Neural progenitor cell (in vitro differentiated cells): ENCODE measurements at regions not wholly inside any gene's neighbourhood (a gene's known extent, or its start where the extent isn't known, plus 50 kb on each side); places are given as distances from the start of the nearest gene placed in this dataset.

Experiments used
- DNase-seq: peaks from one replicate; pipeline ENCODE4 v3.0.0-alpha.2; 2016; ENCODE audit warnings: low spot score
- H2AFZ ChIP-seq: fragments of 200-600 bp; sonication (generic); replicated peaks from 2 replicates; pipeline ENCODE4 v1.6.1; 2016; ENCODE audit warnings: antibody characterized with exemption
- H3F3A ChIP-seq: fragments of 200-600 bp; sonication (generic); 2 replicates; pipeline ENCODE4 v1.6.1; 2016; ENCODE audit warnings: antibody characterized with exemption, low read depth
- H3K27ac ChIP-seq: fragments of 200-600 bp; sonication (generic); 2 replicates; pipeline ENCODE4 v1.5.1; 2016; ENCODE audit warnings: mild to moderate bottlenecking
- H3K27me3 ChIP-seq: fragments of 200-600 bp; sonication (generic); 2 replicates; pipeline ENCODE4 v1.6.1; 2016; ENCODE audit warnings: mild to moderate bottlenecking, moderate library complexity
- H3K36me3 ChIP-seq: fragments of 200-600 bp; sonication (generic); 2 replicates; pipeline ENCODE4 v1.5.1; 2016
- H3K4me1 ChIP-seq: fragments of 200-600 bp; sonication (generic); 2 replicates; pipeline ENCODE4 v1.6.1; 2016; ENCODE audit warnings: mixed run types
- H3K4me2 ChIP-seq: fragments of 200-600 bp; sonication (generic); 2 replicates; pipeline ENCODE4 v1.6.1; 2016
- H3K4me3 ChIP-seq: fragments of 200-600 bp; sonication (generic); 2 replicates; pipeline ENCODE4 v1.5.1; 2016
- H3K79me2 ChIP-seq: fragments of 200-600 bp; sonication (generic); 2 replicates; pipeline ENCODE4 v1.6.1; 2016; ENCODE audit warnings: low read depth
- H3K9ac ChIP-seq: fragments of 200-600 bp; sonication (generic); 2 replicates; pipeline ENCODE4 v1.6.1; 2016
- H3K9me3 ChIP-seq: fragments of 200-600 bp; sonication (generic); 2 replicates; pipeline ENCODE4 v1.5.1; 2016; ENCODE audit warnings: low read depth
- H4K20me1 ChIP-seq: fragments of 200-600 bp; sonication (generic); 2 replicates; pipeline ENCODE4 v1.6.1; 2016; ENCODE audit warnings: low read depth
- H3K27ac Mint-ChIP-seq: 3 replicates; pipeline ENCODE4 v1.8.0; 2021; ENCODE audit warnings: mixed read lengths
- H3K27me3 Mint-ChIP-seq: 2 replicates; pipeline ENCODE4 v1.8.0; 2022; ENCODE audit warnings: low read depth, mild to moderate bottlenecking, inconsistent platforms, moderate library complexity, mixed read lengths; ENCODE audit not compliant: insufficient read depth
- H3K36me3 Mint-ChIP-seq: 3 replicates; pipeline ENCODE4 v1.8.0; 2021; ENCODE audit warnings: mixed read lengths
- H3K4me1 Mint-ChIP-seq: 3 replicates; pipeline ENCODE4 v1.8.0; 2021; ENCODE audit warnings: mixed read lengths
- H3K4me3 Mint-ChIP-seq: 3 replicates; pipeline ENCODE4 v1.8.0; 2021; ENCODE audit warnings: mild to moderate bottlenecking, moderate library complexity, mixed read lengths
- H3K9me3 Mint-ChIP-seq: 3 replicates; pipeline ENCODE4 v1.8.0; 2020; ENCODE audit warnings: mixed read lengths
- CTCF ChIP-seq: fragments of 200-600 bp; sonication (generic); IDR thresholded peaks from 2 replicates; pipeline ENCODE4 v1.5.1; 2017; ENCODE audit warnings: antibody characterized with exemption, mild to moderate bottlenecking
- EZH2 ChIP-seq: fragments of 200-600 bp; sonication (generic); IDR thresholded peaks from 2 replicates; pipeline ENCODE4 v1.6.1; 2017; ENCODE audit warnings: antibody characterized with exemption, mild to moderate bottlenecking, moderate library complexity
- EZH2phosphoT487 ChIP-seq: fragments of 200-600 bp; sonication (generic); IDR thresholded peaks from 2 replicates; pipeline ENCODE4 v1.6.1; 2017; ENCODE audit warnings: antibody characterized with exemption

GRCh38 chr2:64393383-64394010, 60.5 kb upstream of the LGALSL start:
- no peak overlapping the region for H3K4me2 ChIP-seq
- Mint-ChIP-seq H3K4me1 (peaks cover 3% of the 10 kb centered on the region), H3K9me3 (peaks cover 21% of the 10 kb centered on the region), H3K27ac (no peak overlapping the region), H3K27me3 (peaks cover 2% of the 10 kb centered on the region), H3K4me3 (no peak overlapping the region), H3K36me3 (peaks cover 2% of the 10 kb centered on the region)
- H3K4me1 ChIP-seq = peaks cover 4% of the 10 kb centered on the region
- no peaks in the 10 kb centered on the region for H3K79me2 ChIP-seq
- DNase-seq = no peak
- no peak overlapping the region for H3K4me3 ChIP-seq
- H2AFZ ChIP-seq = no peak overlapping the region
- no peak overlapping the region for H3K9ac ChIP-seq
- no peak overlapping the region for H3K27ac ChIP-seq
- TF ChIP-seq EZH2phosphoT487 (no peak), EZH2 (no peak), CTCF (no peak)
- no peaks in the 10 kb centered on the region for H3F3A ChIP-seq
- no peaks in the 10 kb centered on the region for H4K20me1 ChIP-seq
- no peaks in the 10 kb centered on the region for H3K27me3 ChIP-seq
- H3K9me3 ChIP-seq = peaks cover 7% of the 10 kb centered on the region
- peaks cover 6% of the 10 kb centered on the region for H3K36me3 ChIP-seq

GRCh38 chr2:64394153-64394552, 59.8 kb upstream of the LGALSL start:
- peaks cover 6% of the 10 kb centered on the region for H3K36me3 ChIP-seq
- H3K9me3 Mint-ChIP-seq = peaks cover 19% of the 10 kb centered on the region
- TF ChIP-seq EZH2 (no peak), CTCF (no peak), EZH2phosphoT487 (no peak)
- no peaks in the 10 kb centered on the region for H3K27me3 ChIP-seq
- no peak overlapping the region for H3K27ac ChIP-seq
- H4K20me1 ChIP-seq = no peaks in the 10 kb centered on the region
- DNase-seq = no peak
- peaks cover 2% of the 10 kb centered on the region for H3K36me3 Mint-ChIP-seq
- no peak overlapping the region for H3K4me3 Mint-ChIP-seq
- peaks cover 7% of the 10 kb centered on the region for H3K9me3 ChIP-seq
- no peak overlapping the region for H3K4me3 ChIP-seq
- H3F3A ChIP-seq = no peaks in the 10 kb centered on the region
- no peak overlapping the region for H3K9ac ChIP-seq
- H3K4me2 ChIP-seq = no peak overlapping the region
- no peak overlapping the region for H2AFZ ChIP-seq
- no peak overlapping the region for H3K27ac Mint-ChIP-seq
- H3K79me2 ChIP-seq = no peaks in the 10 kb centered on the region
- peaks cover 6% of the 10 kb centered on the region for H3K4me1 Mint-ChIP-seq
- H3K27me3 Mint-ChIP-seq = peaks cover 2% of the 10 kb centered on the region
- H3K4me1 ChIP-seq = peaks cover 4% of the 10 kb centered on the region

- Mint-ChIP-seq H3K4me1 (peaks cover 24% of the 10 kb centered on the region), H3K9me3 (peaks cover 9% of the 10 kb centered on the region), H3K27me3 (peaks cover 7% of the 10 kb centered on the region), H3K27ac (peak overlapping the region; percentile 58), H3K4me3 (no peak overlapping the region), H3K36me3 (peaks cover 2% of the 10 kb centered on the region)
- Histone ChIP-seq H3K4me2 (no peak overlapping the region), H3K27me3 (no peaks in the 10 kb centered on the region), H3K9me3 (no peaks in the 10 kb centered on the region), H4K20me1 (no peaks in the 10 kb centered on the region), H3K27ac (no peak overlapping the region), H3K36me3 (no peaks in the 10 kb centered on the region), H3K9ac (no peak overlapping the region), H3F3A (no peaks in the 10 kb centered on the region), H3K79me2 (no peaks in the 10 kb centered on the region), H2AFZ (no peak overlapping the region), H3K4me1 (peaks cover 11% of the 10 kb centered on the region), H3K4me3 (no peak overlapping the region)
- no peak for DNase-seq
- TF ChIP-seq EZH2 = no peak
These were observed 58.0 kb upstream of the LGALSL start for GRCh38 chr2:64396001-64396400.

- DNase-seq = peak; percentile 22
- no peaks in the 10 kb centered on the region for H3K9me3 ChIP-seq
These were observed 57.4 kb upstream of the LGALSL start for GRCh38 chr2:64396551-64396950.

More at GRCh38 chr2:64396551-64396950, 57.4 kb upstream of the LGALSL start:
- H3K4me3 Mint-ChIP-seq = no peak overlapping the region
- no peak overlapping the region for H2AFZ ChIP-seq
- no peak overlapping the region for H3K4me2 ChIP-seq
- H3K79me2 ChIP-seq = no peaks in the 10 kb centered on the region
- H3K9ac ChIP-seq = no peak overlapping the region
- H3K4me3 ChIP-seq = no peak overlapping the region
- H4K20me1 ChIP-seq = no peaks in the 10 kb centered on the region
- no peak overlapping the region for H3K27ac Mint-ChIP-seq
- H3K36me3 ChIP-seq = no peaks in the 10 kb centered on the region
- peaks cover 2% of the 10 kb centered on the region for H3K36me3 Mint-ChIP-seq
- TF ChIP-seq EZH2 (no peak), EZH2phosphoT487 (no peak), CTCF (no peak)
- peaks cover 7% of the 10 kb centered on the region for H3K27me3 Mint-ChIP-seq
- H3K4me1 Mint-ChIP-seq = peaks cover 30% of the 10 kb centered on the region
- H3K9me3 Mint-ChIP-seq = peaks cover 6% of the 10 kb centered on the region
- peaks cover 17% of the 10 kb centered on the region for H3K4me1 ChIP-seq
- no peak overlapping the region for H3K27ac ChIP-seq
- H3K27me3 ChIP-seq = no peaks in the 10 kb centered on the region
- no peaks in the 10 kb centered on the region for H3F3A ChIP-seq
